ENCODE measurements at regions not wholly inside any gene's neighbourhood (a gene's known extent, or its start where the extent isn't known, plus 50 kb on each side); places are given as distances from the start of the nearest gene placed in this dataset.

DNA sequence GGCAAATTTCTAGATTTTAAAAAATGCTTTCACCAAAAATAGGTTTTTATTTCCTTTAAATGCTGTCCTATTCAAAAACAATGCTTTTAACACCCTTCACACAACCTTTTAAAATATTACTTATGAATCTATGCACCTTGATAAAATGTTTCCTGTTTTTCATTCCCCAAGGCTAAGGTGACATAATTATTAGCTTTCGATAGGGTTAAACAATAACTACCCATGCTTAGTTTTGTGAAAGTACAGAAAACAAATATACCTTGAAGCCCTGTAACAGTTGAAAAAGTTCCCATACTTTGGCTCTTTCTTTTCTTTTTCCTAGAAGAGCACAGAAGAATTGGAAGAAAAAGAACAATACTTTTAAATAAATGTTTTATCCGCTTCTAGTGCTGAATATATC is 54.9 kb upstream of the ITPRID2 start:
- DNase-seq (ENCODE audit: low read depth) = no peak

DNA sequence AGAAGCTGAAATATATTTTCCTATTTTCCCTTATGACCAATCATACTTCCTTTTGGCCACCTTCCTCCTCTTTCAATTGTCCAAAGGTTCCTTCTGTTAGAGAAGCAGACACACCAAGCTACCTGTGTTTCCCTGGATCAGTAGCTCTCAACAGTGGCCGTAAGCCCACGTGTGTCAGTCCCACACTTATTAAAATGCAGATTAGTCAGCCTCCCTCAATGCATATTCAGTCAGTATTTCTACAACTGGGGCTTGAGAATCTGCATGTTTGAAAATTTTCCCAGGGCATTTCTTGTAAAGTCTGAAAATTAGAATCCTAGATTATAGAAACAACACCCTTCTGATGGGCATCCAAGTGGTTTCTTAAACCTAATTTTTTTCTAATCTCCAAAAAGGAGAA is 54.0 kb upstream of the ITPRID2 start:
- DNase-seq (ENCODE audit: low read depth) = no peak

DNA sequence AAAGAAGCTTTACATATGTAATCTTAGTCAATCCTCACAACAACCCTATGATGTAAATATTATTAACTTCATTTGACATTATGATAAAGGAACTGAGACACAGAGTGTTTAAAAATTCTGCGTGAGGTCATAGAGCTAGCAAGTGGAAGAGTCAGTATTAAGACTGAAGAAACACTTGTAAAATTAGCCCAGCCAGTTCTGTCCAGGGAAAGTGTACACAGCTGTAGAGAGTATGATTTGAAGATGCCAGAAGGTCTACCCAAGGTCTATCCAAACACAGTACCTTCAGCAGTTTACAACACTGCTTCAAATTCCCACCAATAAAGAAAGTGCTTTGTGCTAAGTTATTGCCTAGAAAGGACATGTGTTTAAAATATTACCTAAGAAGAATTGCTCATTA is 51.7 kb upstream of the ITPRID2 start:
- no peak for DNase-seq (ENCODE audit: low read depth)

DNA sequence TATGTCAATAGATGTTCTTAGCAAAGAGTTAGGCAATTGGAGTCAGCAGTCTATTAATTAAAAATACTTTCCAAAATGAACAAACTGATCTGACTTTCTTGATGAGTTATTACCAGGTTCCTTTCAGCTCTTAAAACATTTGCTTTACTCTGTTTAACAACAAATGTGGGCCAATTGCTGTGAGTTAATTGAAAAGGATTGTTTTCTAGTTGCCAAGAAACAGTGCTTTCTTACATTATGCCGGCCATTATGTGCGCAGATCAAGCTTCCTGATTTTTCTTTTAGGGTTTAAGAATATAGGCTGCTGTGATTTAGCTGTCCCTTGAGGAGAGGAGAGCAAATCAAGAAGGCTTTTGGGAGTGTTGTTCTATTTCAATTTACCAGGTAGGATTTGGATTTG is 50.5 kb upstream of the ITPRID2 start:
- no peak for DNase-seq (ENCODE audit: low read depth)
